Stomach (tissue), 8 donors: ENCODE measurements at regions not wholly inside any gene's neighbourhood (a gene's known extent, or its start where the extent isn't known, plus 50 kb on each side); places are given as distances from the start of the nearest gene placed in this dataset.

Experiments
- DNase-seq, 2 donors: peaks; one replicate each; pipeline versions ENCODE4 v3.0.0 to v3.0.0-alpha.2; 2013 to 2019
- H3K27ac ChIP-seq, 5 donors: fragments of 200-600 bp in 4 of 5; sonication (generic) in 4 of 5; one replicate each; pipeline ENCODE4 v1.5.1; 2013 to 2019; ENCODE audit warnings: mild to moderate bottlenecking in 1 of 5, moderate library complexity in 1 of 5
- H3K27me3 ChIP-seq, 3 donors: fragments of 200-600 bp; sonication (generic); one replicate each; pipeline ENCODE4 v1.5.1; 2017 to 2019; ENCODE audit warnings: mixed run types in 1 of 3
- H3K36me3 ChIP-seq, 4 donors: fragments of 200-600 bp; sonication (generic); 1 replicate in 3 of 4; 2 replicates in 1 of 4; pipeline ENCODE4 v1.5.1; 2016 to 2019
- H3K4me1 ChIP-seq, 4 donors: fragments of 200-600 bp; sonication (generic); one replicate each; pipeline ENCODE4 v1.5.1; 2016 to 2019
- H3K4me3 ChIP-seq, 4 donors: fragments of 200-600 bp; sonication (generic) in 3 of 4; one replicate each; pipeline ENCODE4 v1.5.1; 2016 to 2019; ENCODE audit warnings: mild to moderate bottlenecking in 1 of 4
- H3K9me3 ChIP-seq, 4 donors: fragments of 200-600 bp; sonication (generic); one replicate each; pipeline ENCODE4 v1.5.1; 2016 to 2019
- CTCF ChIP-seq, 7 experiments: fragments of 450-650 bp in 4 of 7; fragments of 200-600 bp in 3 of 7; sonication (generic) in 3 of 7; IDR thresholded peaks; one replicate each; pipeline ENCODE4 v1.5.1; 2016 to 2019; ENCODE audit warnings: antibody characterized with exemption in 7 of 7, control low read depth in 2 of 7, mild to moderate bottlenecking in 1 of 7
- EP300 ChIP-seq: sonication (generic); formaldehyde crosslinking; IDR thresholded peaks from one replicate; pipeline ENCODE4 v1.6.1; 2017; ENCODE audit warnings: antibody characterized with exemption
- POLR2A ChIP-seq, 4 donors: fragments of 450-650 bp; IDR thresholded peaks; one replicate each; pipeline ENCODE4 v1.6.1; 2016; ENCODE audit warnings: antibody characterized with exemption in 4 of 4, control low read depth in 2 of 4, mild to moderate bottlenecking in 1 of 4, moderate library complexity in 1 of 4
- POLR2AphosphoS5 ChIP-seq, 3 donors: sonication (generic); formaldehyde crosslinking; IDR thresholded peaks; one replicate each; pipeline ENCODE4 v1.6.1; 2016; ENCODE audit warnings: antibody characterized with exemption in 3 of 3
- WGBS, 5 donors: extraction: QIAGEN DNeasy Blood & Tissue Kit in 3 of 5; methylation state at CpG; one replicate each; pipeline versions ENCODE4 v1.1.5 to v1.1.7; 2013 to 2018; 5-methylcytosine and 5-hydroxymethylcytosine counted together
- intact Hi-C: fragments of 100-400 bp; cut with DNase I; formaldehyde crosslinking; loops from one replicate; pipeline ENCODE4 v1.15.1; 2023; ENCODE audit warnings: low total_unique reads
- donor health status: healthy with polysubstance abuse.
- donor health status: Bipolar disorder and iron deficiency.
- donor health status: healthy.

- Histone ChIP-seq H3K4me1 (no peaks in the 10 kb centered on the region), H3K27ac (no peak overlapping the region), H3K4me3 (no peak overlapping the region), H3K27me3 (peaks cover 0 to 15% (median 0%) of the 10 kb centered on the region in 3 donors), H3K36me3 (no peaks in the 10 kb centered on the region), H3K9me3 (peaks cover 0 to 12% (median 10%) of the 10 kb centered on the region in 4 donors)
- no peak for TF ChIP-seq CTCF (IDR thresholded peaks at IDR 0.05)
- 72 to 86% (median 75%) methylated on average over 5 of the region's 5 CpGs for WGBS, 5 donors
- intact Hi-C loops: no loop called here
- no peak for DNase-seq
Observed at GRCh38 chr1:24996456-24996855, 66.4 kb upstream of the RUNX3 start.

- Histone ChIP-seq H3K4me1 (peaks cover 0 to 6% (median 0%) of the 10 kb centered on the region in 4 donors), H3K9me3 (peaks cover 0 to 15% (median 10%) of the 10 kb centered on the region in 4 donors), H3K4me3 (no peak overlapping the region), H3K27ac (no peak overlapping the region), H3K27me3 (peaks cover 0 to 20% (median 0%) of the 10 kb centered on the region in 3 donors), H3K36me3 (no peaks in the 10 kb centered on the region)
- WGBS, 5 donors: 64 to 83% (median 76%) methylated on average over 2 to 3 of the region's 3 CpGs
- intact Hi-C loops: no loop called here
- no peak for DNase-seq
- TF ChIP-seq CTCF (IDR thresholded peaks at IDR 0.05) (no peak), POLR2AphosphoS5 (IDR thresholded peaks at IDR 0.05) (no peak), EP300 (no peak), POLR2A (IDR thresholded peaks at IDR 0.05) (no peak)
Observed at GRCh38 chr1:24995661-24996060, 65.6 kb upstream of the RUNX3 start.

GRCh38 chr1:24995140-24995539 is 65.1 kb upstream of the RUNX3 start:
- 67 to 89% (median 81%) methylated on average over 6 of the region's 6 CpGs for WGBS, 5 donors
- H3K36me3 ChIP-seq: no peaks in the 10 kb centered on the region
- H3K4me1 ChIP-seq: peaks cover 0 to 7% (median 0%) of the 10 kb centered on the region in 4 donors
- no peak for DNase-seq
- intact Hi-C loops: no loop called here
- H3K9me3 ChIP-seq: peaks cover 0 to 15% (median 10%) of the 10 kb centered on the region in 4 donors
- H3K27me3 ChIP-seq: peaks cover 0 to 26% (median 0%) of the 10 kb centered on the region in 3 donors
- H3K27ac ChIP-seq: no peak overlapping the region
- H3K4me3 ChIP-seq: no peak overlapping the region
- TF ChIP-seq POLR2A (IDR thresholded peaks at IDR 0.05) (no peak), CTCF (IDR thresholded peaks at IDR 0.05) (no peak), EP300 (no peak), POLR2AphosphoS5 (IDR thresholded peaks at IDR 0.05) (no peak)

- no peaks in the 10 kb centered on the region for H3K36me3 ChIP-seq
- intact Hi-C loops: no loop called here
- WGBS, 5 donors: 85 to 89% (median 87%) methylated on average over 12 to 16 of the region's 16 CpGs
Observed at GRCh38 chr1:24993871-24994580, 64.0 kb upstream of the RUNX3 start.

More at GRCh38 chr1:24993871-24994580, 64.0 kb upstream of the RUNX3 start:
- no peak overlapping the region for H3K4me3 ChIP-seq
- H3K4me1 ChIP-seq: peaks cover 0 to 7% (median 0%) of the 10 kb centered on the region in 4 donors
- no peak for DNase-seq
- TF ChIP-seq EP300 (no peak), POLR2AphosphoS5 (IDR thresholded peaks at IDR 0.05) (no peak), CTCF (IDR thresholded peaks at IDR 0.05) (no peak), POLR2A (IDR thresholded peaks at IDR 0.05) (no peak)
- H3K27ac ChIP-seq: no peak overlapping the region
- peaks cover 0 to 32% (median 0%) of the 10 kb centered on the region in 3 donors for H3K27me3 ChIP-seq
- peaks cover 0 to 15% (median 10%) of the 10 kb centered on the region in 4 donors for H3K9me3 ChIP-seq
